ENCODE measurements at regions not wholly inside any gene's neighbourhood (a gene's known extent, or its start where the extent isn't known, plus 50 kb on each side); places are given as distances from the start of the nearest gene placed in this dataset.

GRCh38 chr1:30331415-30332065 is 391.8 kb downstream of the MATN1 start (continued):
- no peak for TF ChIP-seq ZBTB33 (IDR thresholded peaks at IDR 0.05)
- TF ChIP-seq MAX (IDR thresholded peaks at IDR 0.05): no peak
- no peak for TF ChIP-seq CTCF (IDR thresholded peaks at IDR 0.05; ENCODE audit: low read depth, low read length, missing input control)
- no peak for TF ChIP-seq HNF4A (conservative IDR thresholded peaks at IDR 0.05)

GRCh38 chr1:30330644-30331043 is 392.7 kb downstream of the MATN1 start:
- Histone ChIP-seq H3K9ac (ENCODE audit: low read depth in 1 of 2, low read length in 2 of 2) (no peak overlapping the region), H3K9me3 (ENCODE audit: control insufficient read depth in 4 of 4, low read length in 3 of 4) (no peaks in the 10 kb centered on the region), H3K36me3 (ENCODE audit: control insufficient read depth in 4 of 4, insufficient read depth in 3 of 4, low read depth in 1 of 4, low read length in 3 of 4) (no peaks in the 10 kb centered on the region), H3K27ac (ENCODE audit: low read depth in 1 of 2, low read length in 2 of 2) (no peak overlapping the region), H3K27me3 (ENCODE audit: control insufficient read depth in 4 of 4, insufficient read depth in 4 of 4, low read length in 3 of 4) (no peaks in the 10 kb centered on the region), H3K4me3 (ENCODE audit: low read depth in 1 of 3, low read length in 3 of 3) (no peak overlapping the region), H3K4me1 (ENCODE audit: control insufficient read depth in 4 of 4, insufficient read depth in 4 of 4, low read length in 3 of 4) (no peaks in the 10 kb centered on the region)
- TF ChIP-seq NR2F2 (IDR thresholded peaks at IDR 0.05) (no peak), ZBTB33 (IDR thresholded peaks at IDR 0.05) (no peak), GABPA (IDR thresholded peaks at IDR 0.05 in 1 of 2, conservative IDR thresholded peaks at IDR 0.05 in 1 of 2) (no peak), FOXA1 (IDR thresholded peaks at IDR 0.05) (no peak), HNF4A (conservative IDR thresholded peaks at IDR 0.05) (no peak), JUND (IDR thresholded peaks at IDR 0.05) (no peak), REST (IDR thresholded peaks at IDR 0.05) (no peak), MAX (IDR thresholded peaks at IDR 0.05) (no peak), HNF4G (IDR thresholded peaks at IDR 0.05) (no peak), CTCF (IDR thresholded peaks at IDR 0.05; ENCODE audit: low read depth, low read length, missing input control) (no peak), SP1 (IDR thresholded peaks at IDR 0.05) (no peak), RAD21 (IDR thresholded peaks at IDR 0.05) (no peak), FOXA2 (IDR thresholded peaks at IDR 0.05) (no peak), TAF1 (conservative IDR thresholded peaks at IDR 0.05) (no peak), YY1 (IDR thresholded peaks at IDR 0.05) (no peak), RXRA (IDR thresholded peaks at IDR 0.05) (no peak)
- TF ChIP-seq, protein P1, sequence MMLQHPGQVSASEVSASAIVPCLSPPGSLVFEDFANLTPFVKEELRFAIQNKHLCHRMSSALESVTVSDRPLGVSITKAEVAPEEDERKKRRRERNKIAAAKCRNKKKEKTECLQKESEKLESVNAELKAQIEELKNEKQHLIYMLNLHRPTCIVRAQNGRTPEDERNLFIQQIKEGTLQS (IDR thresholded peaks at IDR 0.05): no peak
- no peak for DNase-seq (ENCODE audit: low spot score)
- 74% methylated on average over 7 of the region's 7 CpGs for WGBS
